CD8-positive, alpha-beta memory T cell (primary cell): ENCODE measurements at regions not wholly inside any gene's neighbourhood (a gene's known extent, or its start where the extent isn't known, plus 50 kb on each side); places are given as distances from the start of the nearest gene placed in this dataset.

Source experiments
- CTCF ChIA-PET: fragments of 350-600 bp; sonication (Branson Sonifier 250); formaldehyde crosslinking; loops from one replicate; lab custom pipeline; 2021; ENCODE audit warnings: antibody characterized with exemption; lab: Charles Lee
- POLR2A ChIA-PET: fragments of 350-600 bp; sonication (Branson Sonifier 250); formaldehyde crosslinking; loops from one replicate; lab custom pipeline; 2021; ENCODE audit warnings: antibody characterized with exemption; lab: Charles Lee
- DNase-seq, 5 donors: peaks; one replicate each; pipeline versions ENCODE4 v3.0.0 to v3.0.0-alpha.2; 2020 to 2022; ENCODE audit warnings: mixed read lengths in 1 of 5
- H3K27ac ChIP-seq: one replicate; pipeline ENCODE4 v1.7.0; 2013; ENCODE audit warnings: low read depth, mild to moderate bottlenecking, low read length, moderate library complexity
- H3K27me3 ChIP-seq: 2 replicates; pipeline ENCODE4 v1.7.0; 2013; ENCODE audit warnings: low read length, mild to moderate bottlenecking; ENCODE audit not compliant: insufficient read depth, poor library complexity, severe bottlenecking
- H3K36me3 ChIP-seq: 2 replicates; pipeline ENCODE4 v1.7.0; 2013; ENCODE audit warnings: mild to moderate bottlenecking, low read length, moderate library complexity; ENCODE audit not compliant: insufficient read depth
- H3K4me1 ChIP-seq: 2 replicates; pipeline ENCODE4 v1.7.0; 2013; ENCODE audit warnings: mild to moderate bottlenecking, low read length, moderate library complexity; ENCODE audit not compliant: insufficient read depth
- H3K4me3 ChIP-seq: 2 replicates; pipeline ENCODE4 v1.7.0; 2013; ENCODE audit warnings: mild to moderate bottlenecking, low read length
- H3K9me3 ChIP-seq: 2 replicates; pipeline ENCODE4 v1.7.0; 2013; ENCODE audit warnings: mild to moderate bottlenecking, low read length
- H3K27ac Mint-ChIP-seq, 8 donors: one replicate each; pipeline ENCODE4 v1.8.0; 2020 to 2021; ENCODE audit warnings: mixed read lengths in 8 of 8, mild to moderate bottlenecking in 6 of 8, inconsistent platforms in 3 of 8, moderate library complexity in 3 of 8
- H3K27me3 Mint-ChIP-seq, 2 donors: one replicate each; pipeline ENCODE4 v1.8.0; 2020 to 2021; ENCODE audit warnings: mixed read lengths in 2 of 2, mild to moderate bottlenecking in 1 of 2, moderate library complexity in 1 of 2
- H3K36me3 Mint-ChIP-seq, 3 donors: one replicate each; pipeline ENCODE4 v1.8.0; 2020 to 2021; ENCODE audit warnings: mixed read lengths in 3 of 3, inconsistent platforms in 1 of 3, mild to moderate bottlenecking in 1 of 3
- H3K4me1 Mint-ChIP-seq, 3 donors: one replicate each; pipeline ENCODE4 v1.8.0; 2020 to 2021; ENCODE audit warnings: mixed read lengths in 3 of 3, inconsistent platforms in 1 of 3, mild to moderate bottlenecking in 1 of 3
- H3K4me3 Mint-ChIP-seq, 7 donors: one replicate each; pipeline ENCODE4 v1.8.0; 2020 to 2021; ENCODE audit warnings: mixed read lengths in 7 of 7, mild to moderate bottlenecking in 6 of 7, moderate library complexity in 4 of 7, inconsistent platforms in 2 of 7
- H3K9me3 Mint-ChIP-seq, 5 donors: one replicate each; pipeline ENCODE4 v1.8.0; 2020 to 2022; ENCODE audit warnings: mixed read lengths in 5 of 5, mild to moderate bottlenecking in 3 of 5, moderate library complexity in 2 of 5, inconsistent platforms in 1 of 5

GRCh38 chr2:198220763-198221610 is 416.6 kb downstream of the PLCL1 start:
- ChIA-PET CTCF (no interaction called here), POLR2A (no interaction called here)
- Mint-ChIP-seq H3K27me3 (no peaks in the 10 kb centered on the region), H3K36me3 (no peaks in the 10 kb centered on the region), H3K9me3 (no peaks in the 10 kb centered on the region), H3K4me1 (no peaks in the 10 kb centered on the region), H3K27ac (no peak overlapping the region), H3K4me3 (no peak overlapping the region)
- Histone ChIP-seq H3K4me1 (no peaks in the 10 kb centered on the region), H3K27me3 (no peaks in the 10 kb centered on the region), H3K9me3 (no peaks in the 10 kb centered on the region), H3K36me3 (no peaks in the 10 kb centered on the region), H3K4me3 (no peak overlapping the region), H3K27ac (no peak overlapping the region)
- no peak for DNase-seq

GRCh38 chr2:198219292-198219691 is 414.9 kb downstream of the PLCL1 start:
- POLR2A ChIA-PET: no interaction called here
- Histone ChIP-seq H3K27ac (no peak overlapping the region), H3K9me3 (no peaks in the 10 kb centered on the region), H3K27me3 (no peaks in the 10 kb centered on the region), H3K4me1 (no peaks in the 10 kb centered on the region), H3K4me3 (no peak overlapping the region), H3K36me3 (no peaks in the 10 kb centered on the region)
- no peak for DNase-seq
- no peaks in the 10 kb centered on the region for H3K36me3 Mint-ChIP-seq
- no peaks in the 10 kb centered on the region for H3K4me1 Mint-ChIP-seq
- CTCF ChIA-PET: no interaction called here
- H3K4me3 Mint-ChIP-seq: no peak overlapping the region
- H3K9me3 Mint-ChIP-seq: no peaks in the 10 kb centered on the region
- no peak overlapping the region for H3K27ac Mint-ChIP-seq
- H3K27me3 Mint-ChIP-seq: no peaks in the 10 kb centered on the region

- DNase-seq: no peak
- Mint-ChIP-seq H3K4me1 (no peaks in the 10 kb centered on the region), H3K27ac (no peak overlapping the region), H3K4me3 (no peak overlapping the region), H3K9me3 (no peaks in the 10 kb centered on the region), H3K36me3 (no peaks in the 10 kb centered on the region), H3K27me3 (peaks cover 0 to 5% of the 10 kb centered on the region in 2 donors)
- Histone ChIP-seq H3K9me3 (no peaks in the 10 kb centered on the region), H3K27me3 (no peaks in the 10 kb centered on the region), H3K27ac (no peak overlapping the region), H3K36me3 (no peaks in the 10 kb centered on the region), H3K4me3 (no peak overlapping the region), H3K4me1 (no peaks in the 10 kb centered on the region)
- CTCF ChIA-PET: no interaction called here
- POLR2A ChIA-PET: no interaction called here
These were observed 409.8 kb downstream of the PLCL1 start for GRCh38 chr2:198214114-198214596.

GRCh38 chr2:198213253-198213652 is 408.9 kb downstream of the PLCL1 start:
- no peak overlapping the region for H3K27ac Mint-ChIP-seq
- no peak overlapping the region for H3K27ac ChIP-seq
- H3K4me3 ChIP-seq: no peak overlapping the region
- H3K4me1 ChIP-seq: no peaks in the 10 kb centered on the region
- no peak for DNase-seq
- H3K4me1 Mint-ChIP-seq: no peaks in the 10 kb centered on the region
- H3K4me3 Mint-ChIP-seq: no peak overlapping the region
- POLR2A ChIA-PET: no interaction called here
- no peaks in the 10 kb centered on the region for H3K36me3 ChIP-seq
- no peaks in the 10 kb centered on the region for H3K9me3 ChIP-seq
- CTCF ChIA-PET: no interaction called here
- H3K27me3 ChIP-seq: no peaks in the 10 kb centered on the region
- no peaks in the 10 kb centered on the region for H3K36me3 Mint-ChIP-seq
- peaks cover 0 to 5% of the 10 kb centered on the region in 2 donors for H3K27me3 Mint-ChIP-seq
- H3K9me3 Mint-ChIP-seq: no peaks in the 10 kb centered on the region

GRCh38 chr2:198211706-198212105 is 407.3 kb downstream of the PLCL1 start:
- Mint-ChIP-seq H3K4me3 (no peak overlapping the region), H3K27ac (no peak overlapping the region), H3K4me1 (no peaks in the 10 kb centered on the region), H3K36me3 (no peaks in the 10 kb centered on the region), H3K9me3 (no peaks in the 10 kb centered on the region), H3K27me3 (peaks cover 0 to 5% of the 10 kb centered on the region in 2 donors)
- DNase-seq: no peak
- Histone ChIP-seq H3K27ac (no peak overlapping the region), H3K9me3 (no peaks in the 10 kb centered on the region), H3K4me3 (no peak overlapping the region), H3K27me3 (no peaks in the 10 kb centered on the region), H3K4me1 (no peaks in the 10 kb centered on the region), H3K36me3 (no peaks in the 10 kb centered on the region)
- POLR2A ChIA-PET: interaction anchor here (0.6 kb wide), 1 partner anchor 10 kb away, joined by 5 read pairs; no protein-coding TSS in a partner anchor
- CTCF ChIA-PET: no interaction called here

GRCh38 chr2:198203336-198204069 is 399.1 kb downstream of the PLCL1 start:
- CTCF ChIA-PET: no interaction called here
- no peaks in the 10 kb centered on the region for H3K27me3 ChIP-seq
- H3K9me3 ChIP-seq: no peaks in the 10 kb centered on the region
- H3K36me3 ChIP-seq: no peaks in the 10 kb centered on the region
- Mint-ChIP-seq H3K4me3 (no peak overlapping the region), H3K36me3 (no peaks in the 10 kb centered on the region), H3K27ac (no peak overlapping the region), H3K4me1 (no peaks in the 10 kb centered on the region), H3K27me3 (peaks cover 0 to 5% of the 10 kb centered on the region in 2 donors), H3K9me3 (no peaks in the 10 kb centered on the region)
- H3K4me1 ChIP-seq: no peaks in the 10 kb centered on the region
- POLR2A ChIA-PET: no interaction called here
- no peak overlapping the region for H3K27ac ChIP-seq
- no peak overlapping the region for H3K4me3 ChIP-seq
- no peak for DNase-seq
